ENCODE measurements at regions not wholly inside any gene's neighbourhood (a gene's known extent, or its start where the extent isn't known, plus 50 kb on each side); places are given as distances from the start of the nearest gene placed in this dataset.
"Not testable (repeated sequence)": the region's sequence is repeated elsewhere in the genome, so short reads cannot be mapped to it uniquely, and the experiment has no call there.

DNA sequence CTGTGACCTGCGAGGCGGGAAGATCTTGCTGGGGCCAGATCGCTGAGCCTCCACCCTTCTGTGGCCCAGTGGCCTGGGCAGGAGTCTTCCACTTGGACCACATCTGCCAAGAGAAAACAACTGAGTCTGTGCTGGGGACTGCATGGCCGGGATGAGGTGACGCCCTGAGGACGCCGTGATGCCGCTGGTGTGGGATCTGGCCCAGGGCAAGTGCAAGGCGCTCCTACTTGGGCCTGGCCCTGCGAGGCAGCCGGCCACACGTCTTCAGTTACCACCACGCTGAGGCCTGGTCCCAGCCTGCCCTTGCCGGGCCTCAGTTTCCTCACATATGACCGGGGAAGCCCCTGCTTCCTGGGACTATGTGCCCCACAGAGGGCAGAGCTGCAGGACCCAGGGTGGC, 133.4 kb downstream of the SLC25A46 start:
- no peak for DNase-seq (ENCODE audit: low spot score)

DNA sequence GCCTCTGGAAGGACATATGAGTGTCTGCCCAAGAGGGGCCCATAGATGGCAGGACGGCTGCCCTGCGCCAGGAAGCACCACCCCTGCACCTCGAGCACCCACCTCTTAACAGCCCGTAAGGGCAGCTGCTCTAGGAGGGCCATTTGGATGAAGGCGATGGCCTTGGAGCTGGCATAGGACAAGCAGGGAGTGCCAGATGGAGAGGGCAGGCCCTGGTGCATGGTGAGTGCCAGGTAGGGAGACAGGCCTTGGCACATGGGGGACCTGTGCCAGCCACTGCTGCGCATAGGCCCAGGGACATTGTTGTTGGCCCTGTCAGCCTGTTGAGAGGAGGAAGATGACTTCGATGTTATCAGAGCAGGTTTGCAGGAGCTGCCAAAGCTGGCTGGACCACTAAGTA, 134.2 kb downstream of the SLC25A46 start:
- DNase-seq (ENCODE audit: low spot score) = no peak

DNA sequence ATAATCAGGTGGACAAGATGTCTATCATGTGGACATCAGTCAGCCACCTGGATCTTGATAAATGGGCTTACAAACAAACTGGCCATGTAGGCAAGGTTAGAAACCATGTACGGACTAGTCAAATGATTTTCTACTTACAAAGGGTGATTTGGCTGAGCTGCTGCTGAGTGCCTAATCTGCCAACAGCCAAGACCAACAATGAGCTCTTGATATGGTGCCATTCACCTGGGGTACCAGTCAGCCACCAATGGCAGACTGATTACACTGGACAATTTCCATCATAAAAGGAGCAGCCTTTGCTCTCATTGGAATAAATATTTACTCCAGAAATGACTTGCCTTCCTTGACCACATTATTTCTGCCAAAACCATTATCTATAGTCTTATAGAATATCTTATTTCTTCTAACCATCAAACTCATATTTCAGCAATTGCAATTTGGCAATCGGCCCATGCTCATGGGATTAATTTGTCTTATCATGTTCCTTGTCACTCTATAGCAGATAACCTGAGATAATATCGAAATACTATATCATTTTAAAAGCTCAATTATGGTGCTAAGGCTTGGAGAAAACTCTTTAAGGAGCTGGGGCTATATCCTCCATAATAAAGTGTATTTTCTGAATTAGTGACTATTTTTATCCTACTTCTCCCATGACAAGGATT, 135.1 kb downstream of the SLC25A46 start:
- no peak for DNase-seq (ENCODE audit: low spot score)

DNA sequence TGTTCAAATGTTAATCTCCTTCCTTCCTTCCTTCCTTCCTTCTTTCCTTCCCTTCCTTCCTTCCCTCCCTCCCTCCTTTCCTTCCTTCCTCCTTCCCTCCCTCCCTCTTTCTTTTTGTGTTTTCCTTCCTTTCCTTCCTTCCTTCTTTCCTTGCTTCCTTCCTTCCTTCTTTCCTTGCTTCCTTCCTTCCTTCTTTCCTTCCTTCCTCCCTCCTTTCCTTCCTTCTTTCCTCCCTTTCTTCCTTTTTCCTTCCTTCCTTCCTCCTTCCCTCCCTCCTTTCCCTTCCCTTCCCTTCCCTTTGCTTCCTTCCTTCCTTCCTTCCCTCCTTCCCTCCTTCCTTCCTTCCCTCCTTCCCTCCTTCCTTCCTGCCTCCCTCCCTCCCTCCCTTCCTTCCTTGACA, 136.3 kb downstream of the SLC25A46 start:
- DNase-seq (ENCODE audit: low spot score) = not testable (repeated sequence)

DNA sequence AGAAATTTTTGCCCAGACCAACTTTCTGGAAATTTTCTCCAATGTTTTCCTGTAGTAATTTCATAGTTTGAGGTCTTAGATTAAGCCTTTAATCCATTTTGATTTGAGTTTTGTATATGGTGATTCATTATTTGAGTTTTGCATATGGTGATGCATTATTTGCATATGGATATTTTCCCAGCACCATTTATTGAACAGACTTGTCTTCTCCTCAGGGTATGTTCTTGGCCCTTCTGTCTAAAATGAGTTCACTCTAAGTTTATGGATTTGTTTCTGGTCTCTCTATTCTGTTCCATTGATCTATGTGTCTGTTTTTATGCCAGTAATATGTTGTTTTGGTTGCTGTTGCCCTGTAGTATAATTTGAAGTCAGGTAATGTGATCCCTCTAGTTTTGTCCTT, 139.3 kb downstream of the SLC25A46 start:
- DNase-seq (ENCODE audit: low spot score) = no peak

DNA sequence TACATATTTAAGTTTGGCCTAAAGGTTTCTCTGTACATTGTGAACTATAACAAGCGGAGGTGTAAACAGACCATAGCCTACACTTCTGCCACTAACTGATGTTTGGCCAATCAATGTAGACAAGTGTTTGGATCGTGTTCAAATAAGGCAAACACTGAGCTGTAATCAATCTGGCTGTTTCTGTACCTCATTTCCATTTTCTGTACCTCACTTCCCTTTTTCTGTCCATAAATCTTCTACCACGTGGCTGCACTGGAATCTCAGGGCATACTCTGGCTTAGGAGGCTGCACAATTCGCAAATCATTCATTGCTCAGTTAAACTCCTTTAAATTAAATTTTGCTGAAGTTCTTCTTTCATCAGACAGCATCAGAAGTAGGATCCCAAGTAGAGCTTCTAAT, 140.9 kb downstream of the SLC25A46 start:
- no peak for DNase-seq (ENCODE audit: low spot score)

DNA sequence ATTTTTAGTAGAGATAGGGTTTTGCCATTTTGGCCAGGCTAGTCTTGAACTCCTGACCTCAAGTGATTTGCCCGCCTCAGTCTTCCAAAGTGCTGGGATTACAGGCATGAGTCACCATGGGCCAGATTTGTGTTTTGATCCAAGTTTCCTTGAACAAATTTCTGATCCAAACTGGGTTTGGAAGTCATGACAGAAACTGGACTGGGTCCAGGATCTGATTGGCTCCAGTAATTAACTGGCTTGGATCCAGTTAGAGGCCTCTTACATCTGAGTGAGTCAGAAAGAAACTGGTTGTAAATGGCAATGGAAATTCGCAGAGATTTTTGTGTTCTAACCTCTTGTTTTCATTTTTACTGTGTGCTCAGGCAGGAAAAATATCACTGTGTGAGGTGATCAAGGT, 141.6 kb downstream of the SLC25A46 start:
- no peak for DNase-seq (ENCODE audit: low spot score)

DNA sequence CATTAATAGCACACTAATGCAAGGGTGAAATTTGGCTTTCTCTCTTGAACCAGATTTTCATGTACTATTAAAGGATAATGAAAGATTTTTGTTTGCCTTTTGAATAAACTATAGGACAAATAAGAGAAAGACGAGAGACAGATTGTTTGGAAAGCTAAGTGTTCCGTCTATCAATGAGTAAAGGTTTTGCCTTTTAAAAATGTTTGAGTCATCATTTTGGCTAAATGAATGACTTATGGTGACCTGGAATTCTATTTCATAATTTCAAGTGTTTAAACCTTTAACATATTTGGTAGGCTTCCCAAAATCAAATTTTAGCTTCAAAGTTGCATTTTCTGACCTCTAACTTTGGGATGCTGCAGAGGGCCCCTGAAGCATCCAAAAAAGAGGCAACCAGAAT, 145.2 kb downstream of the SLC25A46 start:
- no peak for DNase-seq (ENCODE audit: low spot score)

DNA sequence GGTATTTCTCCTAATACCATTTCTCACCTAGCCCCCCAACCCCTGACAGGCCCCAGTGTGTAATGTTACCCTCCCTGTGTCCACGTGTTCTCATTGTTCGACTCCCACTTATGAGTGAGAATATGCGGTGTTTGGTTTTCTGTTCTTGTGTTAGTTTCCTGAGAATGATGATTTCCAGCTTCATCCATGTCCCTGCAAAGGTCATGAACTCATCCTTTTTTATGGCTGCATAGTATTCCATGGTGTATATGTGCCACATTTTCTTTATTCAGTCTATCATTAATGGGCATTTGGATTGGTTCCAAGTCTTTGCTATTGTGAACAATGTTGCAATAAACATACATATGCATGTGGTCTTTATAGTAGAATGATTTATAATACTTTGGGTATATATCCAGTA, 148.4 kb downstream of the SLC25A46 start:
- DNase-seq (ENCODE audit: low spot score) = not testable (repeated sequence)

DNA sequence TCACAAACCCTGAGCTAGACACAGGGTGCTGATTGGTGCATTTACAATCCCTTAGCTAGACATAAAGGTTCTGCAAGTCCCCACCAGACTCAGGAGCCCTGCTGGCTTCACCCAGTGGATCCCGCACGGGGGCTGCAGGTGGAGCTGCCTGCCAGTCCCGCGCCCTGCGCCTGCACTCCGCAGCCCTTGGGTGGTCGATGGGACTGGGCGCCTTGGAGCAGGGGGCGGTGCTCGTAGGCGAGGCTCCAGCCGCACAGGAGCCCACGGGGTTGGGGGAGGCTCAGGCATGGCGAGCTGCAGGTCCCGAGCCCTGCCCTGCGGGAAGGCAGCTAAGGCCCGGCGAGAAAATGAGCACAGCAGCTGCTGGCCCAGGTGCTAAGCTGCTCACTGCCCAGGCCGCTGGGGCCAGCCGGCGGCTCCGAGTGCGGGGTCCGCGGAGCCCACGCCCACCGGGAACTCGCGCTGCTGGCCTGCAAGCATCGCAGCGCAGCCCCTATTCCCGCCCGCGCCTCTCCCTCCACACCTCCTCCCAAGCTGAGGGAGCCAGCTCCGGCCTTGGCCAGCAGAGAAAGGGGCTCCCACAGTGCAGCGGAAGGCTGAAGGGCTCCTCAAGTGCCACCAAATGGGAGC, 155.2 kb downstream of the SLC25A46 start:
- DNase-seq (ENCODE audit: low spot score) = not testable (repeated sequence)

DNA sequence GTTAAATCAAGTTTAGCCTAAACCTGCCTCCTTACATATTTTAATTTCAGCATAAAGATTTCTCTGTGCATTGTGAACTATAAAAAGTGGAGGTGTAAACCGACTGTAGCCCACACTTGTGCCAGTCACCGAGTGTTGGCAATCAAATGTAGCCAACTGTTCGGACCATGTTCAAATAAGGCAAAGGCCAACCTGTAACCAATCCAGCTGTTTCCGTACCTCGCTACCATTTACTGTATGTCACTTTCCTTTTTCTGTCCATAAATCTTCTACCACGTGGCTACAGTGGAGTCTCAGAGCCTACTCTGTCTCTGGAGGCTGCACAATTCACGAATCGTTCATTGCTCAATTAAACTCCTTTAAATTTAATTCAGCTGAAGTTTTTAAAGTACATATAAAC, 156.0 kb downstream of the SLC25A46 start:
- DNase-seq (ENCODE audit: low spot score) = no peak

DNA sequence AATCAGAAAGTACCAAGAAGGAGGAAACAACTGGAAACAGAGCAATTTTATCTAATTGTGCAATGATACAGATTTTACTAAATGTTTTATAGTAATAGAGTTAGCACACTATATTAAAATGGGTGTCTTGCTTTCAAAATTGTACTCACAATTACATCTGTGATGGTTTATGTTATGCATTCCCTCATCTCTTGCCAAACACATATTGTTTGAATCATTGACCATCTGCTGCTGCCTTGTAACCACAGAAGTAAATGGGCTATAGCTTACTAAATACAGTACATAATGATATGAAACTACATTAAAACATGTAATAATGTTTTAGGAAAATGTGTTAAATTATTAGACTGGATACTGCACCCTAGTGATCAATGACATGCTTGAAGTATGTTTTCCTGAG, 158.1 kb downstream of the SLC25A46 start:
- DNase-seq (ENCODE audit: low spot score) = no peak

DNA sequence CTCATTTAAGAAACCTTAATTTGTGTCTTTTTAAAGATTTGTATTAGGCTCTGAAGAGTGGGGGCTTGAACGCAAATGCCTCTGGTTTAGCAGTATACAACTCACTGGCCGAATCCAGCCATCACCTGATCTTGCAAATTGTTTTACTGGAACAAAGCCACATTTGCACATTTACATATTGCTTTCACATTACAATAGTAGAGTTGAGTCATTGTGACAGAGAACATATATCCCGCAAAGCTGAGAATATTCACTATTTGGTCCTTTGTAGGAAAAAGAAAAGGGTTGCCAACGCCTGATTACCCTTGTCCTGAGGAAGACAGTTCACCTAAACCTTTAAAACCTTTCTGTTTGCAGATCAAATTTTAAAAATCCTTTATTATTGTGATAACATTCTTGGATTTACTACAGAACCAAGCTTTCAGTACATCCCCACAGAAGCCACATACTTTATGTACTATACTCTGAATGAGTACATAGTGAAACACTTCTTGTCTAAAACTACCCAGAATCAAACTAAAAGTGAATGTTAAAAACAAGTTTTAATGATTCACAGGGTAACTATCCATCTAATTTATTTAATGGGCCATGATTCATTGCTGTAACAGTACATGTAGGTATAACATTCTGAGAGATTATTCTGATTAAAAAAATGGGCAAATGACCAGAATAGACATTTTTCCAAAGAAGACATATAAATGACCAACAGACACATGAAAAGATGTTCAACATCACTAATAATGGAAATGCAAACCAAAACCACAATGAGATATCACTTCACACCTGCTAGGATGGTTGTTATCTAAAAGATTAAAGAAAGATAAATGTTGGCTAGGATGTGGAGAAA, 161.0 kb downstream of the SLC25A46 start:
- no peak for DNase-seq (ENCODE audit: low spot score)

DNA sequence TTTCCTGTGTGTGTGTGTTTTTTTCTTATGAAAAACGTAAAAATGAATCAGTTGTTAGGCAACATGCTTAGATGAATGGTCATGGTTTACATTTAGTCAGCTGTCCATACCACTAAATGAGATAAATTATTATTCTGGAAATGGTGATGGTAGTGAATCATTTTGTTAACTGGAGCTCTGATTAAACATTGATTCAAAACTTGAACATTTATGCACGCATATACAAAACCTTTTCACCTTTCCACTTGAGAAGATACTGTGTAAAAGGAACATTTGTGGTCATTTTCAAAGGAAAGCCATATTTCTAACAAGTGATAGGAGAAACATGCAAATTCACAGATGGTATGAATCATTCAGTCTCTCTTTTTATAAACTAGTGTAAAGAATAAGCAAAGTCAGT, 162.0 kb downstream of the SLC25A46 start:
- DNase-seq (ENCODE audit: low spot score) = no peak

DNA sequence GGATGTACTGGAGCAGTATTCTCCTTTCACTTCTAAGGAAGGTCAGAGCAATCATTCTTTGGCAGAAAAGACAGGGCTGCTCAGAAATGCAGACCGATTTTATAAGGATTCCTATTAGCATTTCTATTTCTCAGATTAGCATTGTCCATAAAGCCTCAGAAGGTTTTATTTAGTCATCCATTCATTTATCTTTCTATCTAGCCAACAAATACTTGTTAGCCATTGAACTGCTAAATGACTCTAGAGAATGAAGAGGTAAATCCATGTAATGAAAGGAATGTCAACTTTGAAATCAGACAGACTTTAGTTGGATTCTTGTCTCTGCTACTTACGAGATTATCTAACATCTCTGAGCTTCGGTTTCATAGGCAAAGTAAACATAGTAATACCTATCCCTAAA, 165.2 kb downstream of the SLC25A46 start:
- no peak for DNase-seq (ENCODE audit: low spot score)

DNA sequence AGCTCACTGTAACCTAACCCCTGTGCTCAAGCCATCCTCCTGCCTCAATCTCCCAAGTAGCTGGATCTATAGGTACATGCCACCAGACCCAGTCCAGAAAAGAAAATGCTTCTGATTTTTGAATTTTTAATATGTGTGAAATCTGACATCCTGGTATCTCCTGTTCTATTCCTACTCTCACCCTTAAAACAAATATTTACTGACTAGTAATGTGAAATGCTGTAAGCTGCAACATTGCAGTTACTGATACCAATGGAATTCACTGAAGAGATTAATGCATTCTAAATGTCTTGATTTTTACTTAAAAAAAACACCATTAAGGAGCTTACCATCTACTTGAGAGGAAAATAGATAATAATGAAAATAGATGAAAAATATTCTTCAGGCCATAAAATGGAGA, 162.7 kb upstream of the TSLP start:
- DNase-seq (ENCODE audit: low spot score) = no peak

DNA sequence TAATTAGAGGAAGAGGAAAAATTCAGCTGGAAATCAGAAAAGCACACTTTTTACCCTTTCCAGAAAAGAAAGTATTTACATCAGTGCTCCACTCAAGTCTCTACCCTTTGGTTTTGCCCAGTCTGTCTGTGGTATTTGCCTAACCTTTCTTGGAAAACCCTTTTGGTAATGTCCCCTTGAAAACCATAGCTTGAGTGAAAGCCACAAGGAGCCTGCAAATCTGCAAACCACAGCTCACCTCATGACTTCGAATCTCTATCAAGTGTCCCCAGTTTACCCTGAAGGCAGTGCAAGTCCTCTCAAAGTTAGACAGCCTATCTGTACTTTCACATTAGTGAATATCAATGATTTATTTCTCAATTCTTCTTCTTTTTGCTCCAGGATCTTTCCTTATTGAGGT, 162.1 kb upstream of the TSLP start:
- no peak for DNase-seq (ENCODE audit: low spot score)

DNA sequence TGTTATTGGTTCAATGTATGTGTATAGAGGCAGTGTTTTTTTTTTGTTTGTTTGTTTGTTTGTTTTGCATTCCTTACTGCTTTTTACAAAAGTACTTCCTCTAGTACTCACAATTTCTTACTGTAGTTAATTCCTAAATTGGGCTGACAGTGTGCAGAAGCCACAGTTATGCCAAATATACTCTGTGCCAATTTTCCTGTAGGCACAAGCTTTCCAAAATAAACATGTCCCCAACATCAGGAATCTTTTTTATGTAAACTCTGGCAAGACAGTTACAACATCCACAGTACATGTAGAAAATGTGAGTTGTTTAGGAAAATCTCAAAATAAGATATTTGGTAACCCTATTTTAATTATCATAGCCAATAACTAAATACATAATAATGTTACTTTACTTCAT, 161.6 kb upstream of the TSLP start:
- no peak for DNase-seq (ENCODE audit: low spot score)

DNA sequence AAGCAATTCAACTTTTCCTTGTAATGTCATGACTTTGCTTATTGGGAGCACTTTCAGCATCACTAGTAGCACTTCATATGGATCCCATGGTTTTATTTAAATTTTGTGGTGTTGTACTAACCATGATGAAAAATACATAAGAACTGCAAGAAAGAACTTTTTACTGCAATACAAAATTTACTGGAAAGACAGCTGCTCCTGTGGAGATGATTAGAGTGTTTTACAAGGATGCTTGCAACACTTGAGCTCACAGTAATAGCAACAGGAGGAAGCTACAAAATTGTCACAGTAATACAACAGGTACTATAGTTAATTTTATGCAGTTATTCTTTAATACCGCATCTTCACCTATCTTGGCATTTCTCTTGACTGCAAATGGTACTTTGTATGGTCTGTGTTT, 158.3 kb upstream of the TSLP start:
- no peak for DNase-seq (ENCODE audit: low spot score)

DNA sequence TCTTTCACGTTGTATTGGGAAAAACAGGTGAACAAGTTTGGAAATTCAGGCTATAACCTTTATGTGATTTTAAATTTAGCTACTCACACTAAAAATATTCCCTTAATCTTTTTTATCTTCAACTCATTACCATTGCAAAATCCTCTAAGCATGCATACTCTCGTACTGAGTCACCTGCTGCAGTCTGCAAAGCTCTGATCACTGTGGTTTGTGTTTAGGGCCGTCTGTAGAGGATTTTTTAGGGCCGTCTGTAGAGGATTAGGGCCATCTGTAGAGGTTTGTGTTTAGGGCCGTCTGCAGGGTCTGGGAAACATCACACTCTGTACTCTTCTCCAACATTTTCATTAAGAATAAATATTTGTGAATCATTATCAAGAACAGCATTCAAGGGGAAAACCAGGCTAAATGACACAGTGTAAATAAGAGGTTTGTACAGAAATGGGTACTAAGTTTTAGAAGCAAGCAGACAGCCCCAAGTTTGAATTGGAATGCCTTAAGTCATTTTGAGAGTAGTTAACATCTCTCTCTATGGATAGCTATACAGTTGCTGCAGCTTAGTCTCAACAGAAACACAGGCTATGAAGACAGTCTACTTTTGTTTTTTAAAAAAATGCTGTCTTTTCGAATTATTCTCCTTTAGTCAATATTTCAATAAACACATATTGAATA, 155.0 kb upstream of the TSLP start:
- DNase-seq (ENCODE audit: low spot score) = peak; percentile 13

DNA sequence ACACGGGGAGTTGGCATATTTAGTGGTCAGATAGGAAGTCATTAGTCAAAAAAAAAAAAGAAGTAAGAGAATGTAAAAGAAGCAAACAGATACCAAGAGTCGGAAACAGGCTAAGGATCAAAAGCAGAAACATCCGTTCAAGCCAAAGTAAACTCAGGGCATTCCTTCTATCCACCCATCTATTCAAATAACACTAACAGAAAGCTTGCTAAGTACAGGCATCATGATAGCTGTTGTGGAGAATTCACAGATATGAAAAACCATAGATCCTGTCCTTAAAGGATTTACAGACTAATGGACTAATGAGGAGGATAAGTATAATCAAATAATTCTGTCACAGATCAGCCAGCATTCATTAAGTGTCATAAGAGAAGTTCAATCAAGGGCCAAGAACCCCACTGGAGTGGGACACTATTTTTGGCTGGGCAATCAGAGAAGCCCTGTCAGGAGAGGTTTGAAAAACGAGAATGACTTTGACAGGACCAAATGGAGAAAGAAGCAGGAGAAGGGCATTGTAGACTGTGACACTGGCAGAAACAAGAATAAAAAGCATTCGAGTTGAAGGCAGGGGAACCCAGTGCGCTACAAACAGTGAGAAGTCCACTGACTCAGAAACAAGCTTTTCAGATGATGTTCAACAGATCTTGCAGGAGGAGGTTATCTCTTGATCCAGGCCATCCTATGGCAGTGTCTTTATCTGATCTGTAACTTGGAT, 154.2 kb upstream of the TSLP start:
- DNase-seq (ENCODE audit: low spot score) = no peak

DNA sequence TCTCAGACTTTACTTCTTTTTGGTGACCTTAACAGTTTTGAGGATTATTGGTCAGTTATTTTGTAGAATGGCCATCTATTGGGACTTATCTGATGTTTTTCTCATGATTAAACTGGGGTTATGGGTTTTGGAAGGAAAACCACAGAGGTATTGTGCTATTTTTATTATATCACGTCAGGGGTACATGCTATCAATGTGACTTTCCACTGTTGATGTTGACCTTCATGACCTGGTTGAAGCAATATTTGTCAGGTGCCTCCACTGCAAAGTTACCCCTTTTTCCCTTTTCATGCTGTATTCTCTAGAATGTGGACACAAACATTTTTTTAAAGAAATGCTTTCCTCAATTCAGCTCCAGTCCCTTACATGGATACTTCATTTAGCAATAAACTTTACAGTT, 152.8 kb upstream of the TSLP start:
- no peak for DNase-seq (ENCODE audit: low spot score)
